Endodermal cell (in vitro differentiated cells): ENCODE measurements at regions not wholly inside any gene's neighbourhood (a gene's known extent, or its start where the extent isn't known, plus 50 kb on each side); places are given as distances from the start of the nearest gene placed in this dataset.

Experiments
- DNase-seq: peaks from one replicate; pipeline ENCODE4 v3.0.0-alpha.2; 2017
- H3K27ac ChIP-seq: 2 replicates; pipeline ENCODE4 v1.5.1; 2013; ENCODE audit warnings: mild to moderate bottlenecking, low read depth, low read length, moderate library complexity
- H3K27me3 ChIP-seq: 2 replicates; pipeline ENCODE4 v1.6.1; 2013; ENCODE audit warnings: mild to moderate bottlenecking, low read length, moderate library complexity; ENCODE audit not compliant: insufficient read depth, control insufficient read depth, poor library complexity, severe bottlenecking
- H3K36me3 ChIP-seq: 2 replicates; pipeline ENCODE4 v1.7.0; 2013; ENCODE audit warnings: mild to moderate bottlenecking, low read length, moderate library complexity; ENCODE audit not compliant: control insufficient read depth, insufficient read depth
- H3K4me1 ChIP-seq: one replicate; pipeline ENCODE4 v1.7.0; 2013; ENCODE audit warnings: low read length; ENCODE audit not compliant: control insufficient read depth, insufficient read depth
- H3K4me3 ChIP-seq: 2 replicates; pipeline ENCODE4 v1.5.1; 2013; ENCODE audit warnings: mild to moderate bottlenecking, low read length, moderate library complexity
- H3K9ac ChIP-seq: 2 replicates; pipeline ENCODE4 v1.6.1; 2013; ENCODE audit warnings: mild to moderate bottlenecking, low read length, moderate library complexity; ENCODE audit not compliant: poor library complexity, severe bottlenecking; ENCODE audit errors: extremely low read depth
- H3K9me3 ChIP-seq: 2 replicates; pipeline ENCODE4 v1.6.1; 2013; ENCODE audit warnings: mild to moderate bottlenecking, low read length, moderate library complexity; ENCODE audit not compliant: control insufficient read depth
- H3K27ac Mint-ChIP-seq: 2 replicates; pipeline ENCODE4 v1.8.0; 2020; ENCODE audit warnings: mixed read lengths
- H3K27me3 Mint-ChIP-seq: 2 replicates; pipeline ENCODE4 v1.8.0; 2021; ENCODE audit warnings: mild to moderate bottlenecking, mixed read lengths; ENCODE audit not compliant: insufficient read depth
- H3K36me3 Mint-ChIP-seq: 2 replicates; pipeline ENCODE4 v1.8.0; 2020; ENCODE audit warnings: low read depth, mixed read lengths
- H3K4me1 Mint-ChIP-seq: 2 replicates; pipeline ENCODE4 v1.8.0; 2020; ENCODE audit warnings: mixed read lengths
- H3K4me3 Mint-ChIP-seq: 2 replicates; pipeline ENCODE4 v1.8.0; 2020; ENCODE audit warnings: mild to moderate bottlenecking, moderate library complexity, mixed read lengths
- H3K9me3 Mint-ChIP-seq: 2 replicates; pipeline ENCODE4 v1.8.0; 2020; ENCODE audit warnings: mild to moderate bottlenecking, mixed read lengths
- CTCF ChIP-seq: fragments of 200-600 bp; sonication (generic); conservative IDR thresholded peaks from 2 replicates; pipeline ENCODE4 v1.5.0; 2021; ENCODE audit warnings: antibody characterized with exemption, mild to moderate bottlenecking
- WGBS, 2 experiments: methylation state at CpG; one replicate each; pipeline versions ENCODE4 v1.1.5 to v1.1.7; 2013; ENCODE audit warnings: missing lambda C conversion rate in 2 of 2, mixed read lengths in 1 of 2; ENCODE audit not compliant: insufficient coverage in 1 of 2, insufficient read length in 1 of 2; 5-methylcytosine and 5-hydroxymethylcytosine counted together

- H3K9me3 ChIP-seq, result peaks cover 5% of the 10 kb centered on the region
- 89 to 98% methylated on average over 4 to 5 of the region's 5 CpGs for WGBS, 2 experiments
- no peaks in the 10 kb centered on the region for H3K4me1 ChIP-seq
- no peak overlapping the region for H3K9ac ChIP-seq
- H3K9me3 Mint-ChIP-seq, result peaks cover 4% of the 10 kb centered on the region
- H3K27me3 Mint-ChIP-seq, result no peaks in the 10 kb centered on the region
- H3K4me3 ChIP-seq, result no peak overlapping the region
- DNase-seq, result no peak
- H3K4me1 Mint-ChIP-seq, result peaks cover 11% of the 10 kb centered on the region
- no peak overlapping the region for H3K4me3 Mint-ChIP-seq
- no peak for TF ChIP-seq CTCF
- no peak overlapping the region for H3K27ac ChIP-seq
- H3K36me3 ChIP-seq, result no peaks in the 10 kb centered on the region
- no peaks in the 10 kb centered on the region for H3K36me3 Mint-ChIP-seq
- no peak overlapping the region for H3K27ac Mint-ChIP-seq
- no peaks in the 10 kb centered on the region for H3K27me3 ChIP-seq
Measured at GRCh38 chr5:124343451-124343867, 403.0 kb downstream of the ZNF608 start.

GRCh38 chr5:124342986-124343385 lies 403.5 kb downstream of the ZNF608 start:
- Mint-ChIP-seq H3K9me3 (peaks cover 6% of the 10 kb centered on the region), H3K36me3 (no peaks in the 10 kb centered on the region), H3K4me1 (peaks cover 11% of the 10 kb centered on the region), H3K27me3 (no peaks in the 10 kb centered on the region), H3K4me3 (no peak overlapping the region), H3K27ac (no peak overlapping the region)
- Histone ChIP-seq H3K4me1 (no peaks in the 10 kb centered on the region), H3K9ac (no peak overlapping the region), H3K36me3 (no peaks in the 10 kb centered on the region), H3K27me3 (no peaks in the 10 kb centered on the region), H3K27ac (no peak overlapping the region), H3K9me3 (peaks cover 10% of the 10 kb centered on the region), H3K4me3 (no peak overlapping the region)
- DNase-seq, result no peak
- no CpG with 5 or more reads among the region's 1 CpG for WGBS, 2 experiments
- no peak for TF ChIP-seq CTCF

- no peak for DNase-seq
- Histone ChIP-seq H3K27ac (no peak overlapping the region), H3K4me3 (no peak overlapping the region), H3K27me3 (no peaks in the 10 kb centered on the region), H3K36me3 (no peaks in the 10 kb centered on the region), H3K9me3 (peaks cover 14% of the 10 kb centered on the region), H3K9ac (no peak overlapping the region), H3K4me1 (no peaks in the 10 kb centered on the region)
- no peaks in the 10 kb centered on the region for H3K27me3 Mint-ChIP-seq
- H3K9me3 Mint-ChIP-seq, result peaks cover 10% of the 10 kb centered on the region
- WGBS, 2 experiments, result 90 to 95% methylated on average over 4 to 7 of the region's 7 CpGs
- no peak for TF ChIP-seq CTCF
- H3K4me1 Mint-ChIP-seq, result peaks cover 11% of the 10 kb centered on the region
- no peaks in the 10 kb centered on the region for H3K36me3 Mint-ChIP-seq
- no peak overlapping the region for H3K27ac Mint-ChIP-seq
- H3K4me3 Mint-ChIP-seq, result no peak overlapping the region
Measured at GRCh38 chr5:124342584-124342983, 403.9 kb downstream of the ZNF608 start.
